ENCODE measurements at regions not wholly inside any gene's neighbourhood (a gene's known extent, or its start where the extent isn't known, plus 50 kb on each side); places are given as distances from the start of the nearest gene placed in this dataset.
"Not testable (repeated sequence)": the region's sequence is repeated elsewhere in the genome, so short reads cannot be mapped to it uniquely, and the experiment has no call there.

DNA sequence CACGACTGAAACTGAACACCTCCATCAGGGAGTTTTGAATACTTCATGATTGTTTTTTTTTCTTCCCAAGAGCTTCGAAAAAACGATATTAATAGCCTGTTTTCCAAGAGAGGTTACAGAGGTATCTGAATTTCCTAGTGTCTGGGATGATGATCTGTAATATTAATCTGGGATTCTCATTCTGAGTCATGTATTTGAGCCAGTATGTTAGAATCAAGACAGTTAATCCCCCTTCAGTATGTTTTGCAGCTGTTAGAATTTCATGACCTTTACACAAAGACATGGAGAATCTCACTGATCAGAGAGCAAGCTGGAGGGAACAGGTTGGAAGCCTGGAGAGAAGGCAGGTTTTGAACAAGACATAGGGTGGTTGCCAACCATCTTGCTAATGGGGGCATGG is 234.5 kb upstream of the GAP43 start:
- no peak for DNase-seq (ENCODE audit: low spot score)

DNA sequence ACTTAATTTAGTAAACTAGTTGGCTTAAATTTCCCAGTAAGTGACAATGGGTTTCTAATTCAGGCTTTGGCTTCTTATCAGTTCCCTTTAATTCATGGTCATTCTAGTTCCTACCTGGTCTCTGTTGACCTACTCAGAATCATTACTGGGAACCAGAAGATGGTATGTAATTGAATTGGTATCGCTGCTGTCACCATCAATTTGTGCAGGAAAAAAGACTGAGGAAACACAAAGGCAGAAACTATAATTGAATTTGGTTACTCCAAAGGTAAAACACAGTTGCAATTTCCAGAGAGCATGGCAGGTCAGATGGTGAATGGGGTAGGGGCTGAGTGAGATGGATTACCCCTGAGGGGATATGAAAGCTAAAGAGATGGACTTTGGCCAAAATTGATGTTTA is 226.5 kb upstream of the GAP43 start:
- no peak for DNase-seq (ENCODE audit: low spot score)

DNA sequence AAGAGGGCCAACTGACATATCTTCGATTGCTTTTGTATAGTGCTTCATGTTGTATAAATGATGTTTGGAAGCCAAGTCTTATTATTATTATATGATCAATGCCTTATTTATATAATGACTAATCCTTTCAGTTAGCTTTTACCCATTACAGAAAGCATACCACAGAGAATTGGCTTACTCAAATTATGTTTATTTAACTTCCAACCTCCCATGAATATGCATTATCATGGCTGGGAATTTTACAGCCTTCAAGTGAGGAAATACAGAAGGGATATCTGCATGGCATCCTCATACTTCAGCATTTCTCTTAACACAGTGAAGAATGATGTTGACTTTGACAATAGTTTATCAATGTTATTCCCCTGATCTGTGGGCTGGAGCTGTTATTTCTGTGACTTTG is 225.9 kb upstream of the GAP43 start:
- no peak for DNase-seq (ENCODE audit: low spot score)

DNA sequence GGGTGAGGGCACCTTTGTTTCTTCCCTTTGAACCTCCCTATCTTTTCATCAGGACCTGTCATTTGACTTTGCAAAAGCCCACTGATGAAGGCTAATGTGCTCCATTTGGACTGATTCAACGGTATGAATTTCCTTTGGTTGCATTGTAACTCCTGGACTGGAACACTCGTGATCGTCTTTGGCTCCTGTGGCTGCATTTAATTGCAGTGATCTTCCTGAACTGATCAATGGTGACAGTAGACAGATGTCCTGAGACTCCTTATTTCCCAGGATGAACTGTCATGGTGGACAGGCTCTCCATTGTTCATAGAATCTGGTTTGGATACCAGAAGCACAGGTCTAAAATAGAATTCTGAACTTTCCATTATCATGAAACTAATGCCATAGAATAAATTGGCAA is 224.8 kb upstream of the GAP43 start:
- DNase-seq (ENCODE audit: low spot score) = no peak

DNA sequence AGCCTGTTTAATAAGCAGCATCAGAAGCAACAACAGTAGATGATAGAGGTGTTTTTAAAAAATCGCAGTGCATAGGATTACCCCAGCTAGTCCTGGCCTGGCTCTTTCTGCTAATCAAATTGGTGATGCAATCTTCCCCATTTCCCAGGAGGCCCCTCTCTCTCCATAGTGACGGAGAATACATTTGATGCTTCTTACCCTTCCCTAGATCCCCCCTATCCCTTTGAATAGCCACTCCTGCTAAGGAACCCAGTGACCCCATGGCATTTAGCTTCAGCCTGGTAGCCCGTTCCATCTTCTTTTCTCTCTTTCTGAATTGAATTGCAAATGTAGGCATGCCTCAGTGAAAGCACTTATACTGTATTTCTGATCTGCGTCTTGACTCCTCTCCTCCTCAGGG is 223.6 kb upstream of the GAP43 start:
- DNase-seq (ENCODE audit: low spot score) = no peak

DNA sequence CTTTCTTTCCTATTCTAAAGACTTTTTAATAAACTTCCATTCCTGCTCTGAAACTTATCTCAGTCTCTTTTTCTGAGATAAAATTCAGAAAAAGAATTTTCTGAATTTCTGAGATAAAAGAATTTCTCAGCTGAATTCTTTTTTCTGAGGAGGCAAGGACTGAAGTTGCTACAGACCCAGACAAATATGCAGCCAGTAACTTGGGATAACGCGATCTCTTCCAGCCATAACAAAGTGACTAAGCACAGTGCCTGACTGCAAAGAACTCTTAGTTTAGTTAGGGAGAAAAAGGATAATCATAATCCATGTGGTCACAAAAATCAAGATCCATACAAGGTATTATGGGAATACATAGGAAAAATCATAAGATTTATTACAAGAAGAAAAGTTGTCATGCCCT is 222.0 kb upstream of the GAP43 start:
- no peak for DNase-seq (ENCODE audit: low spot score)

DNA sequence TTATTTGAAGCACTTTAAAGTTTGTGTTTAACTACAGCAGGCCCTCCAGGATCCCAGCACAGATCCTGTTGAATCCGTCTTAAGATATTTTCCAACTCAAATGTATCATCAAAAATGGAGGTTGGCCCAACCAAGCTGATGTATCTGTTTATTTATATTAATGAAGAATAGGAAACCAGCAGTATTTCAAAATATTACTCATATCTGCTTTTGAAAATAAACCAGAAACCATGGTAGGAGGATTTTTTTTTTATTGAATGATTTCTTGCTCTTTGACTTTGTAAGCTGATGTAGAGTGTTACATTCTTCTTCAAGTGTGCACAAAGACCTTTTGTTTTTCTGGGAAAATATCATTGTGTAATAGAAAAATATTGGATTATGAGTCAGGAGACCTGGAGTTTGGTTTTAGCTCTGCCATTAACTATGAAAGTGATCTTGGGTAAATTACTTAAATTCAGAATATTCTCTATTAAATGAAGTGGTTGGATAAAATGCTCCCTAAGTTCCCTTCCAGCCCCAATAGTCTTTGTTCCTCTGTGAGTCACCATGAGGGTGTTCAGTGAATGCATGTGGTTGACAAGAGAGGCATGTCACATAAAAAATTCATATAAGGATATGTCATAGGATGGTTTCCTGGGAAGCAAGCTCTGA is 221.3 kb upstream of the GAP43 start:
- DNase-seq (ENCODE audit: low spot score) = no peak

DNA sequence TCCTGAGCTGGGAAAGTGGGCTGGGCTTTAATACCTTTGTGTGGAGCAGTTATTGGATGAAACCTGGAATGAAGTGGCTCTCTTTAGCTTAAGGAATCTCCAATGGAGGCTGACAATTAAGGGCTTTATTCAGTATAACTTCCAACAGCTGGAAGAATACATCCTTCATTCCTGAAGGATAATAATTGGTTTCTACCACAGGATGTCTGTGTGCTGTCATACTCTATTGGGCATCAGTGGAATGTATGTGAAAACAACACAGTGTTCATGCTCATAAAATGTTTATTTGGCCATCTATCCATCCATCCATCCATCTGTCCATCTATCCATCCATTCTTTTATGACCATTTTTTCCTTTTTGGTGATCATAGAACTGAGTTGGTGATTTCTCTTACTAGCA is 220.7 kb upstream of the GAP43 start:
- DNase-seq (ENCODE audit: low spot score) = no peak

DNA sequence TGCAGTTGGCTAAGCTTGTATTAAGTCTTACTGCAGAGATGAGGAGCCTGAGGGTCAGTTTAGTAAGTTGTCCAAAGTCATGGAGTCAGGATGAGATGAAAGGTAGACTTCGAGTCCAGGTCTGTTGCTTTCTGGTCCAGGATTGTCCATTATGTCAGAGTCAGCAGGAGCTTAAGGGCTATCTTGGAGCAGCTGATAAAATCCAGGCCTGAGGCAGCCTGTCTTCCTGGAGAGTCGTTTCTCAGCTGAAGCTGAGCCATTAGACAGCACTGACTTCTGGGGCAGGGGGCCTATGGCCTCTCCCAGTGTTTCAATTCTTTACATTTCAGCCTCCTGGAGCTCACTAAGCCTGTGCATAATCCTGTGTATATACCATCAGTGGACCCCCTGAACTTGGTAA is 219.5 kb upstream of the GAP43 start:
- DNase-seq (ENCODE audit: low spot score) = no peak

DNA sequence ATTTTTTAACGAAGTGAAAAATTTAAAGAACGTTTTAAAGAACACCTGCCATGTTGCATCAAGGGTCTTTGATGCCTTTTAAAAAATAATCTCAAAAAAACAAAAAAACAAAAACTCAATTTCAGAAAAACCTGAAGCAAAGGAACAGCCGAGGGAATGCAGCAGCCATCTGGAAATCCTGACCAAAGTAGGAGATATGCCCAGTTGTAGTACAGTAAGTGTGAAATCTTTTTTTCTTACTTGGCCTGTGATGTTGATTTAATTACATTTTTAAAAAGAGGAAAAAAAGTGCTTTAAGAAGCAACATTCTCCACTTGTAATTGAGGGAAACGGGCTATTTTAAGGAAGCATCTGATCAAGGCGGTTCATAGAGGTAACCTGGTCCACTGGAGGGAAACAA is 213.7 kb upstream of the GAP43 start:
- no peak for DNase-seq (ENCODE audit: low spot score)

DNA sequence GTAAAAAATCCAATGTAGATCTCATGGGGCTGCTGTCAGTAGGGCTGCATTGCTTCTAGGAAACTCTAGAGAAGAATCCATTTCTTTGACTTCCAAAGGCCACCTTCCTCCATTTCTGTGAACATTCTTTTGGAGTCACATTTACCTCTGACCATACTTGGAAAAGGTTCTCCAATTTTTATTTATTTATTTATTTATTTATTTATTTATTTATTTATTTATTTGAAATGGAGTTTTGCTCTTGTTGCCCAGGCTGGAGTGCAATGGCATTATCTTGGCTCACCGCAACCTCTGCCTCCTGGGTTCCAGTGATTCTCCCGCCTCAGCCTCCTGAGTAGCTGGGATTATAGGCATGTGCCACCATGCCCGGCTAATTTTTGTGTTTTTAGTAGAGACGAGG is 208.7 kb upstream of the GAP43 start:
- DNase-seq (ENCODE audit: low spot score) = not testable (repeated sequence)

DNA sequence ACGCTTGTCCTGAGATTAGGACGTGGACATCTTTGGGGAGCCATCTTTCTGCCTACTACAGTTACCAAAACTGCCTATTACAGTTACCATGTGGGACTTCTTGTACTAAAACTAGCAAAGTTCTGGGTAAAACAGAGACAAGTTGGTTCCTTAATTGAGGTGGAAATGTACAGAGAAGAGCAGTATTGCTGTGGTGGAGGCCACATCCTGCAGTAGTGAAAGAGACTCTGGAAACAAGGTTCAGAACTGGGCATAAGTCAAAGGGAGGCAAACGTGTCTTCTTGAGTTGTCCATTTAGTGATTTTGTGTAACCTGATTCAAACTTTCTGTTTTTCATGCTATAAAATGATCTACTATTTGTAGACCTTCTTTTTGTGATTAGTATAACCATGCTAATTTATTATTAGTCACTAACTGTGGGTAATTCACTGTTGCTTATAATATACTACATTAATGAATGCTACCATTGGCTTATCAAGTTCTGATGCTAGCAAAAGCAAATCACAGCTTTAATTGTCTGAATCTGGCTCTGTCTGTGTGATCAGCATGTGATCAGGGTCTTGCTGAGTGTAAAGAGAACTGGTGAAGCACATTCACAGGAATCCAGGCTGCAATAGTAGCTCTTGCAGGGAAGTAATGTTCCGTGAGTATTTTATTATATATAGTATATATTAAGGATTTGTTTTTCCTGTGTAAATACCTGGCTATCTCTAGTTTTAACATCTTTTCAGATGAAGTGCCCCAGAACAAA is 207.9 kb upstream of the GAP43 start:
- DNase-seq (ENCODE audit: low spot score) = no peak

DNA sequence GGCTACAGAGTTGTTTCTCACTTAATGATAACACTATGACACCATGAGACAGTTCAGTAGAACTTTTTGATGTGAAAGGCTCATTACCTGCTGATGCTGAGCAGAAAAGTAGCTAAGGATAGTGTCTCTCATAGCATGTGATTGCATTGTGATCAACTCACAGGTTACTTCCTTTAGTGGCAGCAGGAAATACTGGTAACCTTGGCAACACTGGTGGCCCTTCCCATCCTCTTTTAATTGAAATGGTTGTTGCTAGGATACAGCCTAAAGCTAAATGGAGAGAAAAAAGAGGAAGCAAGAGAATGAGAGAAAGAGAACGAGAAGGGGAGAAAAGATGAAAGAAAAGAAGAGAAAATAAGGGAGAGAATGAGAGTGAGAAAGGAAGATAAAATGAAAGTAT is 204.7 kb upstream of the GAP43 start:
- DNase-seq (ENCODE audit: low spot score) = peak; percentile 21

DNA sequence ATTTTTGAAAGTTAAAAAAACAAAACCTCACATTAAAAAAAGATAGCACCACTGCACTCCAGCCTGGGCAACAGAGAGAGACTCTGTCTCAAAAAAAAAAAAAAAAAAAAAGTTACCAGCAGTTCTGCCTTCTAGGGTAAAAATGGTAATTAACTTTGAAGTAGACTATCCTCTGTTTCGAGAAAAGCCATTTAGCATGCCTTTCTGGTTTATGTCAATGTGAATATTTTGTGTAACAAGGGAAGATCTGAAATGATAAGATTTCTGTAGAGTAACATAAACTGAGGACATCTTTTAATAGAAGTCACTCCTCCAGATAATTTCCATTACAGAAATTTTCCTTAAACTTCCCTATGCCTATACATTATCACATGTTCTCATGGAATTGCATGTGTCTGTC is 203.2 kb upstream of the GAP43 start:
- no peak for DNase-seq (ENCODE audit: low spot score)

DNA sequence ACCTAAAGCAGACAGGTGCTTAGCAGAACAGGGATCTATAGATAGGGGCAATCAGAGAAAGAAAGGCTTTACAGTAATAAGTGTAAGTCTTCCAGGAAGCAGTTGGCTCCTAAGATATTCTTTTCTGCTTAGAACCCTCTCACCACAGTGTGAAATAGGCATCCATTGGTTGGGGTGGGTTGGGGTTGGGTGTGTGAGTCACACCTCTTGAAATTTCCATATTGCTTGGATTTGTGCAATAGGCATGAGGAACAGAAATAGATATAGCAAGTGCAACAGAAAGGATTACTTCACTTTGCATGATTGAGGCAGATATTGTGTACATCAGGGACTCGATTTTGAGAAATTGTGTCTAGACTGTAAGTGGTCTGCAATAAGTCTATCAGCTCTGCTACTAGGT is 200.1 kb upstream of the GAP43 start:
- no peak for DNase-seq (ENCODE audit: low spot score)

DNA sequence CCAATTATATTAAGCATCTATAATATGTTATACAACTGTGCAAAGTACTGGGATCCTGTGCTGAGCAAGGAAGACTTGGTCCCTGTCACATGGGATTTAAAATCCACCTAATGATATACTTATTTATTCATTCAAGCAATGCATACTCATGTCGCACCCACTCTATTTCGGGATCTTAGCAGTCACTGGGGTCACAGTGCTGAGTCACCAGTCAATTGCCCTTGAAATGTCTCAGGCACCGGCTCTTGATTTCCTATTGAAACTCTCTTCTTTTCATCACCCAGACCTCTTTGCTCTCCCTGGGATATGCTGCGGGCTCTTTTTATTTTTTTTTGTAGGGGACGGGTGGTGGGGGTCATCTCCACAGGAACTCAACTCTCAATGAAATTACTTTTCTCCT is 194.5 kb upstream of the GAP43 start:
- DNase-seq (ENCODE audit: low spot score) = no peak

DNA sequence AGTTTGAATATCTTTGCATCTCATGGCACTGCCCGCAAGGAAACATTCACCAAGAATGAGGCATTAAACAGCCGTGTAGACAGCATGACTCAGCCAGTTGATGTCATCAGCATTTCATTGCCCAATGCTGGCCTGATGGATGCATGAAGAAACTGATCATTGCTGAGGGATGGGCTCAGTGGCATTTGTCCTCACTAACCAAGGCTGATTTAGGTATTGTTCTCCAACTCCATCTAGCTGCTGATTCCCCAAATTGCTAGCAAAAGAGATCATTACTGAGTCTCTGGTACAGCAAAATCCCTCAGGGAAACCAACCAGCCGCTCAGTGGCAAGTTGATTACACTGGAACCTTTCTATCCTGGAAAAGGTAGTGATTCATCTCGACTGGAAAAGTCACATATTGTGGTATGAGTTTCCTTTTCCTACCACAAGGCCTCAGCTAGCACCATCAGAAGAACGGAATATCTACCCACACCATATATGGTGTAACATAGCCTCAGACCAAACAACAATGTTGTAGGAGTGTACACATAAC is 186.5 kb upstream of the GAP43 start:
- DNase-seq (ENCODE audit: low spot score) = no peak

DNA sequence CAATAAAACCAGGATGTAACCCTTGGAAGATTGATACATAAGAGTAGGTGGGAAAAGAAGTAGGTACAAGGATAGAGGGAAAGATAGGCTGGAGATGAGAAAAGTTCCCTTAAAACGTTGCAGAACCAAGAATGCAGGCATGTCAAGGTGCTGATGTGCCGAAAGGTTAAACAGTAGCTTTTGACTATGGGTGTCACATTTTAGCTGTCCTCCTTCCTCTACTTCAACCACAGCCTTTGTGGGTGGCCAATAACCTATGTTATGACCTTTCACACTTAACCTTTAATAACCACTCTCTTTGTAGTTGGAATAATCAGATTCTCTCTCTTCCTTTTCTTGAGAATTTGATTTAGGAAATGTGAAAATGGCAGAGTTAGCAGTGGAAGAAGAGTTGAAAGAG is 184.5 kb upstream of the GAP43 start:
- DNase-seq (ENCODE audit: low spot score) = no peak

DNA sequence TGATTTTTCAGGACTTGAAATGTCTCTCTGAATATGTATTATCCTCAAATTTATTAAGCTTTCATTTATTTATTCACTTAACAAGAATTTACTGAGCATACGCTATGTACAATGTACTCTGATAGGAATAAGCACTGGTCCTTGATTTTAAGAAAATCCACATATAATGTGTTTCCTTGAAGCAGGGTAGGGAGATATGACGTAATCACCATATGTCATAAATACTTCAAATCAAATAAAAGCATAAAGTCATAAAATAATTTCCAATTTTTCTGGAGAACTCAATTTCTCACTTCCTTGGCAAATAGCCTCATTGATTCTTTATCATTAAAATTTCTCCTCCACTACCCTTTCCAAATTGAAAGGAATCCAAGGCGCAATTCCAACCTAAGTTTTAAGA is 177.8 kb upstream of the GAP43 start:
- DNase-seq (ENCODE audit: low spot score) = no peak

DNA sequence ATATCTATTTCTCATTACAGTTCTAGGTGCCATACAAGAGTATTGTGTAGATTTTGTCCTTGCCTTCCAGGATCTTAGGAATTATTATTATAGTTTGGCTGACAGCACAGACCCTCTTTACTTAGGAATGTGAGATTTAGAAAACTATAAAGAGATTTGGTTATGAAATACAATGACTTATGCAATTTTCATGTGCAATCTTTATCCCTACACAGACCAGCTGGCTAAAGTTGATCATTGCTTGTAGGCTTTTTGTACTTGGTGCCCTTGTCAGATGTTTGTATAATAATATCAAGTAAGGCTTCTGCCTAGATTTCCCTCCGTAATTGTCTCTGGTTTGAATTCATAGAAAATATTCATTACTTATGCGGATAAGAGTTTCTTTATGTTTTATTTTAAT is 174.5 kb upstream of the GAP43 start:
- DNase-seq (ENCODE audit: low spot score) = no peak

DNA sequence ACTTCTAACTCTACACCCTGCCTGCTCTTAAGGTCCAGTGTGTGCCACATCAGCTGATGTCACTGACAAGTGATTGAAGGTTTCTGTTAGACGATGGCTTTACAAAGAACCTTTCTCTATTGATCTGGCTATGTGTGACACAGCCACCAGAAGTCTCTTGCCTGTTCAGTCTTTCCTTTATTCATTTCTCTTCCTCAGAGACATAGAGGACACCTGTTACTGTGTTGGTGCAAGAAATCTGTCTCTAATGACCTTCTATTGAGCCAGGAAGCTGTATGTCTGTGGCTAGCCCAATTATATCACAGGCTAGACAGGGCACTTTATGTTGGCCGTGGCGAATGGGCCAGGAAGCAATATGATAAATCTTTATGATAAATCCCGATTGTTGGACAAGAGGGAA is 173.3 kb upstream of the GAP43 start:
- no peak for DNase-seq (ENCODE audit: low spot score)

DNA sequence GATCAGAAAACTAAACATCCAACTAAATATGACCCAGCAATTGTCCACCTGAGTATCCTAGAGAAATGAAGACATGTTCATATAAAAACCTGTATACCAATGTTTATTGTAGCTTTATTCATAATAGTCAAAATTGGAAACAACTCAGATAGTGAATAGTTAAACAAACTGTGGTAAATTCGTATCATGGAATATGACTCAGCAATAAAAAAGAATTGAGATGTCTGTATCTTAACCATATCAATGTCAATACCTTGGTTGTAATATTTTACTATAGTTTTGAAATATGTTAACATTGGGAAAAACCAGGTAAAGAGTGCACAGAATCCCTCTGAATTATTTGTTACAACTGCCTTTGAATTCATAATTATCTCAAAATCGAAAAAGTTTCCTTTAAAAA is 159.3 kb upstream of the GAP43 start:
- no peak for DNase-seq (ENCODE audit: low spot score)

DNA sequence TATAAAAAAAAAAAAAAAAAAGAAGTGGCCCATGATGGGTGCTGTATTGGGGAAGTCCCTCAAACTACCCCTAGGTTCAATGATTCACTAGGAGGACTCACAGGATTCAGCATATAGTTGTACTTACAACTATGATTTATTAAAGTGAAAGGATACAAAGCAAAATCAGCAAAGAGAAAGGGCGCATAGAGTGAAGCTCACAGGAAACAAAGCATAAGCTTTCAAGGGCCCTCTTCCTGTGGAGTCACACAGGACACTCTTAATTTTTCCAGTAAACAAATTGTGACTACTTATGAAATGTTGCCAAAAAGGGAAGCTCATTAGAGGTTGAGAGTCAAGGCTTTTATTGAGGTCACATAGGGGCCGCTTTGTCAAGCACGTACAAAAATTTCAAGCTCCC is 153.7 kb upstream of the GAP43 start:
- no peak for DNase-seq (ENCODE audit: low spot score)

DNA sequence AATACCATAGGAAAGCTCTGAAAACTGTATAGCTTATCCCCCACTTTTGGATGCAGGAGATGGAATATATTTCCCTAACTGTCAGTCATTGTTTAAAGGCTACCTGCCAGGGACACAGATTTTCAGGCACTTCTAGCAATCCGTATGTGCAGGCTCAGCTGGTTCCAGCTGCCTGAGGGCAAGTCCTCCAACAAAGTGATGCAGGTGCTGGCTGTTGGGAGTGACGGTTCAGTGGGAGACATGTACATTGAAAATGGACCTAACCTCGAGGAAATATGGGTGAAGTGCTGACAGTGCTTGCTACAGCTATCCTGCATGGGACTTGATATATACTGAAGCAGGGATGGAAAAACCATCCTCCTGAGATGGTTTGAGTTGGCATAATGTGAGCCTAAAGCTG is 153.1 kb upstream of the GAP43 start:
- DNase-seq (ENCODE audit: low spot score) = no peak

Measured in NAMALWA (cell line).